Neuronal stem cell (in vitro differentiated cells): ENCODE measurements at regions not wholly inside any gene's neighbourhood (a gene's known extent, or its start where the extent isn't known, plus 50 kb on each side); places are given as distances from the start of the nearest gene placed in this dataset.

Experiments
- DNase-seq: peaks from one replicate; pipeline ENCODE4 v3.0.0-alpha.2; 2013; ENCODE audit warnings: low spot score
- H2AFZ ChIP-seq: one replicate; pipeline ENCODE4 v1.6.1; 2013; ENCODE audit warnings: mild to moderate bottlenecking, low read length, inconsistent platforms
- H2AK5ac ChIP-seq: 2 replicates; pipeline ENCODE4 v1.6.1; 2013; ENCODE audit warnings: low read depth, mild to moderate bottlenecking, inconsistent platforms, low read length, moderate library complexity, mixed read lengths
- H2BK120ac ChIP-seq: 2 replicates; pipeline ENCODE4 v1.6.1; 2013; ENCODE audit warnings: low read depth, mild to moderate bottlenecking, inconsistent platforms, low read length, moderate library complexity, mixed read lengths
- H2BK12ac ChIP-seq: one replicate; pipeline ENCODE4 v1.6.1; 2013; ENCODE audit warnings: low read length, inconsistent platforms
- H2BK15ac ChIP-seq: 2 replicates; pipeline ENCODE4 v1.6.1; 2013; ENCODE audit warnings: mild to moderate bottlenecking, low read length, inconsistent platforms, mixed read lengths
- H2BK5ac ChIP-seq: one replicate; pipeline ENCODE4 v1.6.1; 2013; ENCODE audit warnings: inconsistent platforms, mild to moderate bottlenecking, low read length, moderate library complexity
- H3K14ac ChIP-seq: one replicate; pipeline ENCODE4 v1.6.1; 2013; ENCODE audit warnings: low read length, inconsistent platforms
- H3K18ac ChIP-seq: 2 replicates; pipeline ENCODE4 v1.6.1; 2013; ENCODE audit warnings: low read length, inconsistent platforms
- H3K23ac ChIP-seq: 2 replicates; pipeline ENCODE4 v1.6.1; 2013; ENCODE audit warnings: low read depth, mild to moderate bottlenecking, mixed read lengths, low read length, inconsistent platforms; ENCODE audit not compliant: poor library complexity
- H3K27ac ChIP-seq: replicated peaks from 3 replicates; pipeline ENCODE4 v1.5.1; 2013; ENCODE audit warnings: low read length, inconsistent platforms
- H3K27me3 ChIP-seq, 3 experiments: 2 replicates each; pipeline ENCODE4 v1.6.1; 2013; ENCODE audit warnings: low read length in 3 of 3, mild to moderate bottlenecking in 2 of 3, inconsistent platforms in 1 of 3, low read depth in 1 of 3, mixed read lengths in 1 of 3, moderate library complexity in 1 of 3; ENCODE audit not compliant: control insufficient read depth in 3 of 3, insufficient read depth in 3 of 3
- H3K36me3 ChIP-seq, 2 donors: replicated peaks in 1 of 2; 2 replicates each; pipeline ENCODE4 v1.6.1; 2013; ENCODE audit warnings: low read length in 2 of 2; ENCODE audit not compliant: control insufficient read depth in 2 of 2, insufficient read depth in 2 of 2
- H3K4ac ChIP-seq: 2 replicates; pipeline ENCODE4 v1.6.1; 2013; ENCODE audit warnings: inconsistent platforms, mild to moderate bottlenecking, low read length, moderate library complexity
- H3K4me1 ChIP-seq, 2 donors: 1 replicate in 1 of 2; 2 replicates in 1 of 2; pipeline ENCODE4 v1.6.1; 2013; ENCODE audit warnings: low read length in 2 of 2, low read depth in 1 of 2; ENCODE audit not compliant: control insufficient read depth in 2 of 2, insufficient read depth in 1 of 2
- H3K4me2 ChIP-seq: one replicate; pipeline ENCODE4 v1.6.1; 2013; ENCODE audit warnings: mild to moderate bottlenecking, low read length, inconsistent platforms; ENCODE audit not compliant: insufficient read depth, poor library complexity, severe bottlenecking
- H3K4me3 ChIP-seq, 2 donors: 2 replicates each; pipeline ENCODE4 v1.5.1; 2013; ENCODE audit warnings: low read length in 2 of 2, mild to moderate bottlenecking in 2 of 2, inconsistent platforms in 1 of 2, moderate library complexity in 1 of 2
- H3K79me1 ChIP-seq: one replicate; pipeline ENCODE4 v1.6.1; 2013; ENCODE audit warnings: low read depth, mild to moderate bottlenecking, inconsistent platforms, low read length, moderate library complexity
- H3K9ac ChIP-seq: one replicate; pipeline ENCODE4 v1.6.1; 2013; ENCODE audit warnings: mild to moderate bottlenecking, low read depth, low read length, inconsistent platforms; ENCODE audit not compliant: poor library complexity
- H3K9me3 ChIP-seq, 2 donors: replicated peaks in 1 of 2; 2 replicates each; pipeline versions ENCODE3 to v1.6.1; 2013; ENCODE audit warnings: low read length in 2 of 2, mild to moderate bottlenecking in 2 of 2, inconsistent platforms in 1 of 2, low read depth in 1 of 2, mixed read lengths in 1 of 2, moderate library complexity in 1 of 2; ENCODE audit not compliant: control insufficient read depth in 2 of 2, insufficient read depth in 1 of 2
- H4K8ac ChIP-seq: one replicate; pipeline ENCODE4 v1.6.1; 2013; ENCODE audit warnings: low read depth, mild to moderate bottlenecking, inconsistent platforms, low read length, moderate library complexity
- H4K91ac ChIP-seq: one replicate; pipeline ENCODE4 v1.6.1; 2013; ENCODE audit warnings: low read length, low read depth, mild to moderate bottlenecking, inconsistent platforms; ENCODE audit not compliant: poor library complexity
- WGBS, 2 donors: extraction: QIAGEN DNeasy Blood & Tissue Kit; methylation state at CpG; one replicate each; pipeline ENCODE4 v1.1.7; 2013; ENCODE audit warnings: missing lambda C conversion rate in 2 of 2, mixed read lengths in 1 of 2; ENCODE audit not compliant: insufficient read length in 2 of 2, insufficient replicate concordance in 1 of 2; ENCODE audit errors: extremely low coverage in 2 of 2; 5-methylcytosine and 5-hydroxymethylcytosine counted together

DNA sequence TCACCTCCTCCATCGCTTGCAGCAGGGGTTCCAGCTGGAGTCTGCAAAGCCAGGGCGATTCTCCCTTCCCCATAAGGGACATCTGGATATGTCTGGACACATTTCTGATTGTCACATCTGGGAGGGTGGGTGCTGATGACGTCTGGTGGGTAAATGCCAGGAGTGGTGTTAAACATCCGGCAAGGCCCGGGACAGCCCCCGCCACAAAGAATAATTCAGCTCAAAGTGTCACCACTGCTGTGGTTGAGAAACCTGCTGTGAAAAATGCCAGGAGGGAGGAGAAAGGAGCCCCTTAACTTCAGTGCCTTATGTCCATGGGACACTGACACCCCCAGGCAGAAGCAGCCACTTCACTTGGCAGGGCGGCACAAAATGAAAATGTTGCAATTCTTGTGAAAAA, 179.4 kb upstream of the SDK2 start:
- Histone ChIP-seq H4K91ac (no peak overlapping the region), H2AK5ac (no peak overlapping the region), H3K4me3 (no peak overlapping the region), H3K4me1 (peaks cover 0 to 11% of the 10 kb centered on the region in 2 donors), H3K14ac (no peak overlapping the region), H3K9me3 (peaks cover 4 to 7% of the 10 kb centered on the region in 2 donors), H3K27ac (no peak overlapping the region), H3K27me3 (peaks cover 0 to 21% (median 0%) of the 10 kb centered on the region in 3 experiments), H2BK5ac (no peak overlapping the region), H3K23ac (no peak overlapping the region), H3K18ac (no peak overlapping the region), H3K79me1 (no peaks in the 10 kb centered on the region), H3K4me2 (no peak overlapping the region), H3K4ac (no peak overlapping the region), H3K9ac (no peak overlapping the region), H2BK15ac (no peak overlapping the region), H2BK120ac (no peak overlapping the region), H3K36me3 (no peaks in the 10 kb centered on the region), H4K8ac (no peak overlapping the region), H2BK12ac (no peak overlapping the region), H2AFZ (no peak overlapping the region)
- WGBS, 2 donors: no CpG with 5 or more reads among the region's 7 CpGs
- no peak for DNase-seq

DNA sequence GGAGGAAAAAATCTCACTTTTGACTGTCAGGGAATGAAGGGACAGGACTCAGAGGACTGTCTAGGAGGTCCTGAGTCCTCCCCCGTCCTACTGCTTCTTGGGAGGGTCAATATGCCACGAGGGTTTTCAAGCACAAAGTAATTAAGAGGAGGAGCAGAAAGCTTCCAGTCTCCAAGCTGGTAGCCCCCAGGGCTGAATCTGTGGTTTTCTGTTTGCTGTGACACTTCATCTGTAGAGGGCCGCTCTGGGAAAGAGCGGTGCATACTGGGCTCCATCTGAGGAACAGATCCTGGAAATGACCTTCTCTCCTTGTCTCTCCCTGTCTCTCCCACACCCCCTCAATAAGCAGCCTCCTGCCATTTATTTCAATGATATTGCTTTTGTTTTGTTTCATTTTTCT, 180.1 kb upstream of the SDK2 start:
- no peaks in the 10 kb centered on the region for H3K36me3 ChIP-seq
- H3K18ac ChIP-seq: peak overlapping the region; percentile 51
- H2BK120ac ChIP-seq: no peak overlapping the region
- no peak overlapping the region for H2AK5ac ChIP-seq
- H3K27me3 ChIP-seq: peaks cover 0 to 21% (median 0%) of the 10 kb centered on the region in 3 experiments
- no peak overlapping the region for H3K9ac ChIP-seq
- H4K8ac ChIP-seq: no peak overlapping the region
- H3K4ac ChIP-seq: no peak overlapping the region
- H3K79me1 ChIP-seq: no peaks in the 10 kb centered on the region
- H3K14ac ChIP-seq: no peak overlapping the region
- peaks cover 3 to 4% of the 10 kb centered on the region in 2 donors for H3K9me3 ChIP-seq
- no peak overlapping the region for H2AFZ ChIP-seq
- H3K23ac ChIP-seq: no peak overlapping the region
- no peak overlapping the region for H4K91ac ChIP-seq
- no peak for DNase-seq
- H3K4me2 ChIP-seq: no peak overlapping the region
- no peak overlapping the region for H2BK12ac ChIP-seq
- peaks cover 0 to 11% of the 10 kb centered on the region in 2 donors for H3K4me1 ChIP-seq
- H3K4me3 ChIP-seq: no peak overlapping the region
- no peak overlapping the region for H2BK15ac ChIP-seq
- no CpG with 5 or more reads among the region's 4 CpGs for whole genome bisulfite sequencing, 2 donors
- no peak overlapping the region for H2BK5ac ChIP-seq
- no peak overlapping the region for H3K27ac ChIP-seq

DNA sequence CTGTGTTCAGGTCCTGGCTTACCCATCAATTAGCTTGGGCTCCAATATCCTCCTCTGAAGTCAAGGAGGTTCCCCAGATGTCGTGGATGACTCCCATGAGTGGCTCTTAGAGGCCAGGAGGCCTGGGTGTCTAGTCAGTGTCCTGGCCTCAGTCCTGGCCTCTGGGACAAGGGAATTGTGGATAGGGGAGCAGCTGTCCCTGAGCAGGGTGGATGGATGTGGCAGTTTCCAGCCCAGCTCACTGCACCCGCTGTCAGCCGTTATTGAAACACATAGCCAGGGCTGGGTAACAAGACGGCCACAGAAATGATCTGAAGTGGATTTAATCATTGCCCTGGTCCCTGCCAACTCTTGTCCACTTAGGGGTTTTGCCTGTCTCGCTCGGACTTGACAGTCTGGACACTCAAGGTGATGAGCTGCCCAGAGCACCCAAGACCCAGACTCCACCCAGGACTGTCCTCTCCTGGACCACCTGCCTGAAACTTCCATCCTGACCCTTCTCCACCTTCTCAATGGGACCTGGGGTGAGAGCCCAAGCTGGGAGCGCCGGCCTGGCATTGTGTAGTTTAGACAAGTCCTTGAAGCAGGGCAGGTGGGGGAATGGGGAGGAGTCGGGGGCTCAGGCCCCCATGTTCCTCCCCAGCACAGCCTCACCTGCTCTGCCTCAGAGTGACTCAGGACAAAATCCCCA, 182.1 kb upstream of the SDK2 start:
- Histone ChIP-seq H3K36me3 (no peaks in the 10 kb centered on the region), H2AK5ac (peak overlapping the region; percentile 62), H4K8ac (no peak overlapping the region), H3K4ac (no peak overlapping the region), H3K9me3 (no peaks in the 10 kb centered on the region), H3K23ac (no peak overlapping the region), H3K18ac (peak overlapping the region; percentile 36), H2BK5ac (no peak overlapping the region), H3K27ac (no peak overlapping the region), H2BK120ac (no peak overlapping the region), H3K4me2 (no peak overlapping the region), H3K79me1 (no peaks in the 10 kb centered on the region), H3K4me1 (peaks cover 0 to 7% of the 10 kb centered on the region in 2 donors), H4K91ac (no peak overlapping the region), H2BK15ac (peak overlapping the region; percentile 93), H2AFZ (no peak overlapping the region), H3K9ac (no peak overlapping the region), H3K27me3 (peaks cover 0 to 16% (median 0%) of the 10 kb centered on the region in 3 experiments), H3K14ac (no peak overlapping the region), H3K4me3 (no peak overlapping the region), H2BK12ac (no peak overlapping the region)
- no peak for DNase-seq
- WGBS, 2 donors: no CpG with 5 or more reads among the region's 9 CpGs

DNA sequence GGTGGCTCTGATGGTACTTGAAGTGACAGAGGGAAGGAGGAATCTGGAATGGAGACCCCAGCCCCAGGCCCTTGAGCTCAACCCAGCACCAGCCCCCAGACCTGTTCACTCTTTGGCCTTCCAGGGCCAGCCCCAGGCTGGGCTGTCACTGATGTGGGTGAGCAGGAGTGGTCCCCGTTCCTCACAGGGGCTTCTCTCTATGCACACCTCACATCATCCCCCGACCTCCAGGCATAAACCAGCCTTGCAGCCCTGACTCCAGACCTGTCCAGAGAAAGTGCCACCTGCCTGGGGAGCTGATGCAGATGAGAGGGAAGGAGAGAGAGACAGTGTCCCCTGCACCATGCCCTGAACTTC, 182.6 kb upstream of the SDK2 start:
- Histone ChIP-seq H3K4ac (no peak overlapping the region), H3K4me3 (no peak overlapping the region), H3K23ac (no peak overlapping the region), H3K14ac (peak overlapping the region; percentile 10), H3K4me1 (peaks cover 0 to 6% of the 10 kb centered on the region in 2 donors), H4K91ac (no peak overlapping the region), H3K18ac (peak overlapping the region; percentile 62), H3K79me1 (no peaks in the 10 kb centered on the region), H3K9me3 (no peaks in the 10 kb centered on the region), H3K27me3 (peaks cover 0 to 16% (median 0%) of the 10 kb centered on the region in 3 experiments), H2BK15ac (peak overlapping the region; percentile 93), H2BK5ac (no peak overlapping the region), H2AK5ac (peak overlapping the region; percentile 62), H3K27ac (no peak overlapping the region), H2AFZ (no peak overlapping the region), H3K4me2 (no peak overlapping the region), H2BK120ac (no peak overlapping the region), H2BK12ac (no peak overlapping the region), H4K8ac (no peak overlapping the region), H3K36me3 (no peaks in the 10 kb centered on the region), H3K9ac (no peak overlapping the region)
- DNase-seq: no peak
- no CpG with 5 or more reads among the region's 2 CpGs for WGBS, 2 donors
